NCI-H345 treated with DMSO at 0.1 percent for 48 hours (cell line): ENCODE measurements at regions not wholly inside any gene's neighbourhood (a gene's known extent, or its start where the extent isn't known, plus 50 kb on each side); places are given as distances from the start of the nearest gene placed in this dataset.

ENCODE experiments used
- DNase-seq: peaks from one replicate; lab custom pipeline; 2025; ENCODE audit not compliant: unreplicated experiment; lab: John Stamatoyannopoulos, UW

GRCh38 chr12:118467641-118468305, 91.4 kb downstream of the SUDS3 start:
- no peak for DNase-seq

GRCh38 chr12:118472940-118473339, 96.6 kb downstream of the SUDS3 start:
- no peak for DNase-seq

- no peak for DNase-seq
These were observed 103.9 kb downstream of the SUDS3 start for GRCh38 chr12:118480235-118480634.

GRCh38 chr12:118488034-118488433, 111.7 kb downstream of the SUDS3 start:
- DNase-seq = no peak

- DNase-seq = no peak
These were observed 117.6 kb downstream of the SUDS3 start for GRCh38 chr12:118493962-118494361.

GRCh38 chr12:118494776-118495175, 118.4 kb downstream of the SUDS3 start:
- DNase-seq = no peak

- DNase-seq = no peak
These were observed 118.9 kb downstream of the SUDS3 start for GRCh38 chr12:118495296-118495695.

- DNase-seq = no peak
These were observed 121.8 kb downstream of the SUDS3 start for GRCh38 chr12:118498171-118498570.

GRCh38 chr12:118500299-118500698, 123.9 kb downstream of the SUDS3 start:
- no peak for DNase-seq

GRCh38 chr12:118501489-118501888, 125.1 kb downstream of the SUDS3 start:
- no peak for DNase-seq

GRCh38 chr12:118503476-118503875, 127.1 kb downstream of the SUDS3 start:
- DNase-seq = no peak

- DNase-seq = no peak
These were observed 136.3 kb downstream of the SUDS3 start for GRCh38 chr12:118512669-118513068.

- DNase-seq = no peak
These were observed 137.3 kb downstream of the SUDS3 start for GRCh38 chr12:118513611-118514010.

- no peak for DNase-seq
These were observed 137.9 kb downstream of the SUDS3 start for GRCh38 chr12:118514297-118514696.

GRCh38 chr12:118520214-118521035, 144.1 kb downstream of the SUDS3 start:
- no peak for DNase-seq

- DNase-seq = no peak
These were observed 144.6 kb downstream of the SUDS3 start for GRCh38 chr12:118521036-118521370.

GRCh38 chr12:118524446-118524845, 148.1 kb downstream of the SUDS3 start:
- no peak for DNase-seq

- no peak for DNase-seq
These were observed 148.9 kb downstream of the SUDS3 start for GRCh38 chr12:118525216-118525615.

- DNase-seq = no peak
These were observed 150.1 kb downstream of the SUDS3 start for GRCh38 chr12:118526255-118527095.

- no peak for DNase-seq
These were observed 151.0 kb downstream of the SUDS3 start for GRCh38 chr12:118527310-118527709.

GRCh38 chr12:118528625-118529024, 152.3 kb downstream of the SUDS3 start:
- no peak for DNase-seq

GRCh38 chr12:118534003-118534402, 157.6 kb downstream of the SUDS3 start:
- DNase-seq = no peak
